T1000 (cell line): ENCODE measurements at regions not wholly inside any gene's neighbourhood (a gene's known extent, or its start where the extent isn't known, plus 50 kb on each side); places are given as distances from the start of the nearest gene placed in this dataset.
A peak's percentile ranks its signal among the peaks of the same experiment; 100 is the strongest.
"Not testable (repeated sequence)": the region's sequence is repeated elsewhere in the genome, so short reads cannot be mapped to it uniquely, and the experiment has no call there.

ENCODE experiments used
- DNase-seq: peaks from one replicate; lab custom pipeline; 2025; ENCODE audit warnings: mixed read lengths; lab: John Stamatoyannopoulos, UW

DNA sequence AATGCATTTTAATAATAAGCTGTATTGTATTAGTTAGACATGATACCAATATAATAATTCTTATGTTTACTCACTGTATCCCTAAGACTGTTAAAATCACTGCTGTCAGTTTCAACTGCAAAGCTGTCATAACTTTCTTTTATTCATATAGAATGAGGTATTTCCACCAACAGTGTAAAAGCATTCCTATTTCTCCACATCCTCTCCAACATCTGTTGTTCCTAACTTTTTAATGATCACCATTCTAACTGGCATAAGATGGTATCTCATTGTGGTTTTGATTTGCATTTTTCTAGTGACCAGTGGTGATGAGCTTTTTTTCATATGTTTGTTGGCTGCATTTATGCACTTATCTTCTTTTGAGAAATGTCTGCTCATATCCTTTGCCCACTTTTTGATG is 177.6 kb upstream of the MME start:
- DNase-seq: not testable (repeated sequence)

DNA sequence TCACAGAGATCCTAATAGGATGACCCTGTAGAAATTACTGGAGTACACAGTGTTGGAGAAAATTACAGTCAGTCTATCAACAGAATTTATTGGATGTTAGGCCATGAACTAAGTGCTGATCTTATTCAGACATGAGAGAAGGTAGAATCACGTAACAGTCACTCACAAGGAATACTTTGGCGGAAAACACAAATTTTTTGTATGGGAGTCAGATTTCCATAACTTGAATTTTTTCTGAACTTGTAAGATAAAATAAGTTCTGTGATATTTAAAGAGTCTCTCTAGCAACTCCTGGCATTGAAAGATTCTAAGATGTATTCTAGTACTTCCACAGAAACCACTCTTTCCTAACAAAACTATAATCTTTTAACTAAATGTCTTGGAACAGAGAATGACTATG is 178.8 kb upstream of the MME start:
- DNase-seq: no peak

DNA sequence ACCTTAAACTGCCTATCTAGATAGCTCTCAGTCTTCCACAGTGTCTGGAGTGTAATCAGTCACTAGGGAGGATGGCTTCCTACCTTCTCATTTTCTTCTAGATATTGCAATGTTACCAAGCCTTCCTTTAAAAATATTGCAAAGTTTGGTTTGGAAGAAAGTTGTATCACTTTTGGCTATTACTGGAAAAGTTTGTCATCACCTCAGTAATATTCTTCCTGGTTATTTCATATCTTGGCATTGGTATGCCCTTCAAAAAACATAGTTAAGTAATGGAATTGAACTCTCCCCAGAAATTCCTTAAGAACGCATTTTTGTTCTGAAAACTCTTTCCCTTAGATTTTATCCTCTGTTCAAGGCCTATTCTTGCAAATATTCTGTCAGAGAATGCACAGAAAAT is 179.3 kb upstream of the MME start:
- DNase-seq: no peak

DNA sequence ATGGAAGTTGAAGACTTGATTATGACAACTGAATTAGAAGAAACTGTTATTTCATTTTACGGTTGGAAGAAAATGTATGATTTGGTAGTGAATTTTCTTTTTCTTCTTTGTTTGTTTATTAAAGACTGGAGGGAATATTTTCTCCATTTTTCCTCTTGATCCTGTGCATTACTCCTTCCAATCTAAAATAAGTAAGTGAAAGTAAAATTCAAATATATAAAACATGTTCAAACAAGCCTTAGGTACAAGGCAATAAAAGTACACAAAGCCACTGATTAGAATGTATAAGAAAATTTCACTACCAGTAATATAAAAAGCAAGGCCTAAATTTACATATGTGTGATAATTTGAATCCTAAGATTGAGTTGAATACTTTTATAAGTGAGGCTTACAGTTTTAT is 181.2 kb upstream of the MME start:
- DNase-seq: no peak

DNA sequence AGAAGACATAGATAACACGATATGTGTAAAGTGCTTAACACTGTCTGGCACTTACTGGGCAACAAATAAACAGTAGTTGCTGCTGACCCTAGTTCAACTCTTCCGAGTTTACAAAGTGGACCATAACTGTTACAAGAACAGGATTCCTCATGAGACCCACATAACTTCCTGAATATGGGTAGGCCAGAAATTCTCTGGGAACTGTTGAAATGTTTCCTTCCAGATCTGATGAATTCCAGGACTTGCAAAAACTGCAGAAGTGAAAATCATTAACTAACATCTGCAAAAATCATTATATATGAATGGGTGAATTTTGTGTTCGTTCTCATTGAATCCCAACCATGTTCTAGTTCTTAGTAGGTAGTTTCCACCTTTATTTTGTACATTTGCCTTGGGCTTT is 181.7 kb upstream of the MME start:
- no peak for DNase-seq

DNA sequence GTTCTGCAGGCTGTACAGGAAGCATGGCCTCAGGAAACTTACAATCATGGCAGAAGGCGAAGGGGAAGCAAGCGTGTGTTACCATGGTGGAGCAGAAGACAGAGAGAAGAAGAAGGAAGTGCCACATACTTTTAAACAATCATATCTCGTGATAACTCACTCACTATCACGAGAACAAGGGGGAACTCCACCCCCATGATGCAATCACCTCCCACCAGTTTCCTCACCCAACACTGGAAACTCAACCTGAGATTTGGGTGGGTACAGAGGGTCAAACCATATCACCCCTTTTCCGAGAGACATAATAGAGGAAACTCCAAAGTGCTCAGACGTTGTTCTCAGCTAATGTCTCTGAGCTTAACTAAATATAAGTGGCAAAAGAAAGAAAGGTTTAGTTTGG is 186.3 kb upstream of the MME start:
- no peak for DNase-seq

DNA sequence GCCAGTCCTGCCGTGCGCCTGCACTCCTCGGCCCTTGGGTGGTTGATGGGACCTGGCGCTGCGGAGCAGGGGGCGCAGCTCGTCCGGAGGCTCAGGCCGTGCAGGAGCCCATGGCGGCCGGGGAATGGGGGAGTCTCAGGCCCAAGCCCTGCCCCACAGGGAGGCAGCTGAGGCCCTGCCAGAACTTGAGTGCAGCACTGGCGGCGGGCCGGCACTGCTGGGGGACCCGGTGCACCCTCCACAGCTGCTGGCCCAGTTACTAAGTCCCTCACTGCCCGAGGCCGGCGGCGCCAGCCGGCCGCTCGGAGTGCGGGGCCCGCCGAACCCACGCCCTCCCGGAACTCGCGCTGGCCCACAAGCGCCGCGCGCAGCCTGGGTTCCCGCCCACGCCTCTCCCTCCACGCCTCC is 190.9 kb upstream of the MME start:
- DNase-seq: no peak

DNA sequence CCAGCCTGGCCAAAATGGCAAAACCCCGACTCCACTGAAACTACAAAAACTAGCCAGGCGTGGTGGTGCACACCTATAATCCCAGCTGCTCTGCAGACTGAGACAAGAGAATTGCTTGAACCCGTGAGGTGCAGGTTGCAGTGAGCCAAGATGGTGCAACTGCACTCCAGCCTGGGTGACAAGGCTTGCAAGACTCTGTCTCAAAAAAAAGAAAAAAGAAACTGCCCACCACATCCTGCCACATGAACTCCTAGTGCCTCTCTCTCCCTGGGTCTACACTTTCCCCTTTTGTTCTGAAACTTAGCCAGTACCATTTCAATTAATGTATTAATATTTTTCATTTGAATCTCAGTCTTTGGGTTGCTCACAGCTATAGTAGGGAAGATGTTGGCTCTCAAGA is 192.2 kb upstream of the MME start:
- no peak for DNase-seq

DNA sequence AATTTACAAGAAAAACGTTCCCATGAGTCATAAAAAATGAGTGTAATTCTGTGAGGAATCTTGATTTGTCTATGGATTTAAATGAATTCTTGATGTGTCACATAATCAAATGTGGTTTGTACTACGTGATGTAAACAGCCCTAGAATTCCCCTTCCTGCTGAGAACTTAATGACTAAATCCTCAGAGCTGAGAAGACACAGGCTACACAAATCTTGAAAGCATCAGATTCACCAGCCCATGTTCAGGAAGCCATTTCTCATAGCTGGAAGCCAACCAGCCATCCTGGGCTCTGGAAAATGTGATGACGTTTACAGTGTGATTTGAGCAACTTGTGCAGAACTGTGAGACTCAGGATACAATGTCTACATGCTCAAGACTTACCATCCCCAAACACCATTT is 193.7 kb upstream of the MME start:
- peak; percentile 44 for DNase-seq

DNA sequence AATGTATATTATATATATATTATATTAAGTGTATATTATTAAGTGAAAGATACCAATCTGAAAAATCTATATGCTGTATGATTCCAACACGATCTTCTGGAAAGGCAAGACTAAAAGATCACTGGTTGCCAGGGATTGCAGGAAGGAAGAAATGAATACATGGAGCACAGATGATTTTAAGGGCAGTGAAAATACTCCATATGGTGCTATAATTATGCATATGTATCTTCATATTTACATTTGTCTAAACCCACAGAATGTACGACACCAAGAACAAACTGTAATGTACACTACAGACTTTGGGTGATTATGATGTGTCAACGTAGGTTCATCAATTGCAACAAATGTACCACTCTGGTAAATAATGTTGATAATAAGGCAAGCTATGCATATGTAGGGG is 194.7 kb upstream of the MME start:
- DNase-seq: no peak

DNA sequence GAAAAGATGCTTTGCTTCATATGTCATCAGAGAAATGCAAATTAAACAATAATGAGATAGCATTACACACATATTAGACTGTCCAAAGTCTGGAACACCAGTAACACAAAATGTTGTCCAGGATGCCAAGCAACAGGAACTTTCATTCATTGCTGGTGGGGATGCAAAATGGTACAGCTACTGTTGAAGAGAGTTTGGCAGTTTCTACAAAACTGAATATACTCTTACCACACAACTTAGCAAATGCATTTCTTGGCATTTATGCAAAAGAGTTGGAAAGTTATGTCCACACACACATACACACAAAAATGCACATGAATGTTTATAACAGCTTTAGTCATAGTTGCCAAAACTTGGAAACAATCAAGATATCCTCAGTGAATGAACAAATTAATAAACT is 195.2 kb upstream of the MME start:
- DNase-seq: no peak

DNA sequence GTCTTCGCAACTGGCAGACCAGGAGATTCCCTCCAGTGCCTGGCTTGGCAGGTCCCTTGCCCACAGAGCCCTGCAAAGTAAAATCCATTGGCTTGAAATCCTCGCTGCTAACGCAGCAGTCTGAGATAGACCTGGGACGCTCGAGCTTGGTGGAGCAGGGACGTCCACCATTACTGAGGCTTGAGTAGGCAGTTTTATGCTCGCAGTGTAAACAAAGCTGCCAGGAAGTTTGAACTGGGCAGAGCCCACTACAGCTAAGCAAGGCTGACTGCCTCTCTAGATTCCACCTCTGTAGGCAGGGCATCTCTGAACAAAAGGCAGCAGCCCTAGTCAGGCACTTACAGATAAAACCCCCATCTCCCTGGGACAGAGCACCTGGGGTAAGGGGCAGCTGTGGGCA is 205.0 kb upstream of the MME start:
- no peak for DNase-seq

DNA sequence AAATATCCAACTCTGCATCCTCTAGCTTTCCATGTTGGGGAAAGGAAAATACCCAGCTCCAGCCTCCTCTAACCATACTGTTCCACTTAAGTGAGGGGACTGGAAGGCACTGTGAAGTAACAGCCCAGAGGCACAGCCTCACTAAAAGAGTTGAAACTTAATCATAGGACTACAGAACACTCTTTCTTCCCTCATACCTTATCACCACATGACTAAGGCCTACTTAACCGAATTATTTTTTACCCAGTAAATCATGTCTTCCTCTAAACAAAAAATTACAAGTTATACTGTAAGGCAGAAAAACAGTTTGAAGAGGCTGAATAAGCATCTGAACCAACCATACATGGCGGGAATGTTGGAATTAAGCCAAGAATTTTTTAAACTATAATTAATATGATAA is 207.4 kb upstream of the MME start:
- DNase-seq: no peak

DNA sequence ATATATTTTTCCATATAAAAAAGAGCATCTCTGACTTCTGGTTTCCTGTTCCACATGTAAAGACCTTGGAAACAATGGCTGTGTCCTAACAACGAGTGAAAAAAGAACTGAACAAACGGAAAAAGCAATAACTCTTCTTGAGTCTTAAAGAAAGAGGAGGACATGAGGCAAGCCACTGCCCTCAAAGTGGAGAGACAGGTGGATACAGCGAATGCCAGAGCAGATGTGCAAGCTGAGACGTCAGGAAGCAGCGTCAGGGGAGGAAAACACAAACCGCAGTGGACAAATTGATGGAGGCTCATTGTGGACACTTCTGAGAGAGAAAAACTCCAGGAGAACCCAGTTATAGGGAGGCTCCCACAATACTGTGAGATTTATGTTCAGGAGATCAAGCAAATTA is 208.0 kb upstream of the MME start:
- no peak for DNase-seq

DNA sequence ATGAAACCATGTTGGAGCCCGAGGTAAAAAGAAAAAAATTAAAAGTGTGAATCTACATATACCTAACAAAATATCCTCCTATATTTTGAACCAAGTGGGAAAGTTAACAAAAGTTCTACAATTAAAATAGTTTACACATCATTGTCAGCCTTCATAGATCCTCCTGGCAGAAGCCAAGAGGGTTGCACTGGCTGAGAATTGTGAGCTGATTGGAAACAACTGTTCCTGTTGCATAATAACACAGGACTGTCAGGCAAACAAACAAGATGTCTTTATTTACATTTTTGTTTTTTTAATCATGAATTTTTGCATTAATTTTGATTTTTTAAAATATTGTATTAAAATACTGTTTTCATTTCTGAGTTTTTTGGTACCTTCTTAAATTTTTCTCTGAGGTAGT is 215.2 kb upstream of the MME start:
- DNase-seq: no peak

DNA sequence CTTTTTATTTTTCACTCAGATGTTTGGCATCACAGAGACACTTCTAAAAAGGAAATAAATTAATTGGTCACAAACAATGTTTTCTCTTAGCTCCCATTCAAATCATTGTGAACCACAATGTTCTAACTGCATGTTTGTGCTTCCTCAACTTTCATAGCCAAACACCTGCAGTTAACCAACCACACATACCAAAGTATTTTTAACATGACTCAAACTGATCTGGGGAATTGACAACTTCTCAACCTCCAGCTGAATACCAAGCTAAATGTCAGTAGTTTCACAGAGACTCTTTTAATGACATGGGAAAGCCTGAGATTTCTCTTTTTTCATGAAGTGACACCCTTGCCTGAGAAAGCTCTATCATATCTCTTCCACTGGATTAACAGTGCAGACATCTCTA is 217.9 kb upstream of the MME start:
- DNase-seq: no peak

DNA sequence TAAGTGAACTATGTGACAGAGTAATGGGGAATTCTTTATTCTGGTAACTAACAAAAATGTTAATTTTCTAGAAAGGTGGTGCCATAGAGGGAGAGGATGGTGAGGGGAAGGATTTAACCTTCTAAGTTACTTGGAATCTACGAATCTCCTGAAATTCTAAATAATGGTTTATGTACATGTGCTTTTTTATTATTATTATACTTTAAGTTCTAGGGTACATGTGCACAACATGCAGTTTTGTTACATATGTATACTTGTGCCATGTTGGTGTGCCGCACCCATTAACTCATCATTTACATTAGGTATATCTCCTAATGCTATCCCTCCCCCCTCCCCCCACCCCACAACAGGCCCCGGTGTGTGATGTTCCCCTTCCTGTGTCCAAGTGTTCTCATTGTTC is 227.1 kb upstream of the MME start:
- DNase-seq: not testable (repeated sequence)

DNA sequence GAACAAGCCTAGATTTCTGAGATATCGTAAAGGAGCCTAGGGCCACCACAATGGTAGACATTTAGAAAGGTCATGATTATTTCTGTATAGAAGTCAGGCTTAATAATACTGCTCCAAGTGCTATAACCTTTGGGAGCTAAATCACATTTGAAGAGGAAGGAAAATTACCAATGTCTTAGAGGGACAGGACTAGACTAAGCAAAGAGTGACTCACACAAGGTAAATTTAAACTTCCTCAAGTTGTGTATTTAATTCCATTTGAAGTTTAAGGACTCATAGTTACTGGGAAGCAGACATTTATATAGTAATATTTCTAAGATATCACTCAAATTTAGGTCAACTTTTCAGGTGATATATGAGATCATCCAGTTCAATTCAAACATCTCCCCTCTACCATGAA is 227.6 kb upstream of the MME start:
- DNase-seq: no peak

DNA sequence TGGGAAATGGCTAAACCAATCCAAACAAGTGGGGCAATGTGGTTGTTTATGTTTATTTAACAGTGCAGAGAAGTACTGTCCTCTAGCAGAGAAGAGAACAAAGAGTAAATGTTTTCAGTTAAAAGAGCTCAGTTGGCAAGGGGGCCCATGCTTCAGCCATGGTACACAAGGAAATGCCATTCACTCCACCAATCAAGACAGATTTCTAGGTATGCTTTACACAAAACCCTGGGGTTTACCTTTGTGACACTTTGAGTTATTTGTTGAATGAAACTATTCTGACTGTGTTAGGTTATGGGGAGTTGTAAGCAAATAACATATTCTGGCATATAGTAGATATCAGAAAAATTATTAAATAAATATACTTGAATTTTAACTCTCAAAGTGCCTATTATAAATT is 228.5 kb upstream of the MME start:
- no peak for DNase-seq

DNA sequence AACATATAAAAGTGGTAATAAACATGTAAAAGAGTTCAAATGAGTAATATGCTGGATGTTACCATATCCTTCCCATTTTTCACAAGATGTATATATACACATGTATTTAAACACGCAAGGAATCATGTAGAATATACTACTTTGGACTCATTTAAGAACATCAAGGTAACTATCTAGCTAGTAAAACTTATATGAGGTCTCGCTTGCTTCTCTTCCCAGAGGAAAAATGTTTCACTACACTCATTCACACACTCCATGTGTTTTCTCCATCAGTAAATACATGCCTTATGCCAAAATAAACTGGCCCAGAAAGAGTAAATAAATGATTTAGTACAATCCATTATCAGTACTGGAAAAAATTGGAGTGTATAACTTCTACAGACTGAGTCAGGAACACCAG is 229.2 kb upstream of the MME start:
- DNase-seq: no peak

DNA sequence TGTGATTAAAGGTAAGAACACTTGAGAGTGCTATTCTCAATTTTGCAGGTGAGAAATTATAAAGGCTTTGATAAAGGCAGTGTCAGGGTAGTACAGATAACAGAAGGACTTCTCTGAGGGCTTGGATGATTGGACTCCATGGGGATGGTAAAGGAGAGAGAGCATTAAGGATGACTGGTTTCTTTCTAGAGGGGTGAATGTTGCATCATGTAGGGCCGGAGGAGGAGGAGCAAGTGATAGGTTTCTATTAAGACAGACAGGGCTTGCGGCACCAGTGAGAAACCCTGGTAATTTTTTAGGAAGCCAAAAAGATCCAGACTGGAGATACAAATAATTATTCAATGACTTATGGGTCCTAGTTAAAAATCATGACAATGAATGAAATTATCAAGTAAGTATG is 230.7 kb upstream of the MME start:
- DNase-seq: no peak

DNA sequence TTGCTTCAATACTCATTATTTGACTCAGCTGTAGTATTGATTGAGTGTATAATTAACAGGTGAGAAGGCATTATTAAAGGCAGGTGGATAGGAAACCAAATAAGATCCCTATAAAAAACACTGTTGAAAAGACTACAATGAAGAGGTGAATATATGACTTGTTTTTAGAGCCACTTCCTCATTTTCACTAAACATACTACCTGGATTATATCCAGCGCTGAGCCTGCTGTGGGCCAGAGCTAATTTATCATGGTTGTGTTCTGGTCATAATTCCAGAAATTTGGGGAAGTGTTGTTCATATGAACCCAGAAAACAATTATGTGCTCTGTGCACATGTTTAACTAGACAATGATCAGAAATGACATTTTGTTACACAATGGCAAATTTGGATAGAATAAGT is 235.3 kb upstream of the MME start:
- DNase-seq: no peak

DNA sequence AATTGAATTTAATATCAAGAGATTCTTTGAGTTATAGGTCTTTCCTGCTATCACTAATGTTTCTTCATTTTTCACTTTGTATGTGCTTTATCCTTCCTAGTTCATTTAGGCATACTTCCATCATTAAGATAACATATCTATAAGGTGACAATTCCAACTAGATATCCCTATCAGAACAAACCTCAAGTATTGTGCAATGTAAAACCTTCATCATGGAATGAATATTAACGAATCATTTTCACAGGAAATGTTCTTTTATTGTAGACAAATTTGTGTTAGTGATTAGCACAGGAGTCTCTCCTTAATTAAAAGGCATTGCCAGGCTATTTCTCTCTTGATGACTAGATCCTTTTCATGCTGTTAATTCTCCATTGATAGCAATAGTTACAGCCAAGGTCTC is 236.5 kb upstream of the MME start:
- no peak for DNase-seq

DNA sequence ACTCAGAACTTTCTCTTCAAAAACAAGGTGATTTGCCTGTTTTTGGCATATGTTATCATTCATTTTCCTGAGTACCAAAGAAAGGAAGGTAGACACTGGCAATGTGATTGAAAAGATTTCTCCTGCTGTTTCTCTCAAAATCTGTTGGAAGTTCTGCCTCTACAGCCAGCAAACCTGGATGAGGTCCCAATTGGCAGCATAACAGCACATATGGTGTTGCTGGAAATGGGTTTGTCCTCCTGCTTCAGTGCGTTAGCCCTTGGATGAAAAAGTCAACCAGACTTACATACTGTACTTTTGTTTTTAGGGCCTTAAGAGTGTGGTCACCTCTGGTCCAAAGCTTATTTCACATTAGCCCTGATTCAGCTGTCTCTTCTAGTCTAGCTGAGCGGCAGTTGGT is 237.6 kb upstream of the MME start:
- no peak for DNase-seq

DNA sequence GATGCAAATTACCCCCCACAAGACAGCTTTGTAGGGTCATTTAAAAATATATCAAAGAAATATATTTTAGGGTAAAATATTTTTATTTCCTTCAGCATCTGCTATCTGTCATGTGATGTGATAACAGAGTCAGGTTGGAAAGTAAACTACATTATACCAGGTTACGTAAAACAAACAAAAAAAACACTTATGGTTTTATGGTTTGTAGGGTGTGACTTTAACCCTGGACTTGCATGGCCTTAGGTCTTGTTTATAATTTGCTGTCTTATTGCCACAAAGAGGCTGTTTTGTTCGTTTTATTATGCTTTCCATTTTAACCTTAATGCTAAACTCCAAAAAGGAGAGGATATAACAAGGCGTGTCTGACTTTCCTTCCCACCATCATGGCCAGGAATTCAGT is 244.5 kb upstream of the MME start:
- no peak for DNase-seq
